Fibroblast of the aortic adventitia (primary cell): ENCODE measurements at regions not wholly inside any gene's neighbourhood (a gene's known extent, or its start where the extent isn't known, plus 50 kb on each side); places are given as distances from the start of the nearest gene placed in this dataset.
"Not testable (repeated sequence)": the region's sequence is repeated elsewhere in the genome, so short reads cannot be mapped to it uniquely, and the experiment has no call there.

Experiments used
- DNase-seq: peaks from one replicate; pipeline ENCODE4 v3.0.0-alpha.2; 2010; ENCODE audit warnings: low read depth
- H3K4me3 ChIP-seq: 2 replicates; pipeline ENCODE4 v1.5.1; 2011; ENCODE audit warnings: low read depth, mild to moderate bottlenecking, control low read depth, low read length, moderate library complexity
- CTCF ChIP-seq: IDR thresholded peaks from 2 replicates; pipeline ENCODE4 v1.5.1; 2011; ENCODE audit warnings: mild to moderate bottlenecking, low read length, control low read depth, inconsistent platforms; ENCODE audit not compliant: insufficient read depth

GRCh38 chr5:157965040-157965678, 106.2 kb upstream of the CLINT1 start:
- no peak for DNase-seq
- H3K4me3 ChIP-seq = no peak overlapping the region
- no peak for TF ChIP-seq CTCF

DNA sequence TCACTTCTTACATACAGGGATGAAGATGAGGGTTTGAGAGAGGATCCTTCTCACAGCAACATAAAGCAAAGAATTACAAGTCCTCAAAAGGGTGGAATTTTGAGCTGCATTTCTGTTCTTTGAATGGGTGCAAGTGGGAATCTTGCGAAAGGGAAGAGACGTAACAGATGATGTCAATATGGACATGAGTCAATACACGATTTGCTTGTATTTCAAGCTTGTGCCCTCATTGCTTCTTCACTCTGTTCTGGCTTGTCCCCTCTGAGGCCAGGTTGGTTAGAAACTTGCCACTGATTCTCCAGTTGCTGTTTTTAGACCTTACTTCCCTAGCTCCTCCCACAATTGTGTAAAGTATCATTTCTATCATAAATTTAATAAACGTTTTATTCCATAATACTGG, 104.8 kb upstream of the CLINT1 start:
- H3K4me3 ChIP-seq = no peak overlapping the region
- no peak for DNase-seq
- no peak for TF ChIP-seq CTCF

DNA sequence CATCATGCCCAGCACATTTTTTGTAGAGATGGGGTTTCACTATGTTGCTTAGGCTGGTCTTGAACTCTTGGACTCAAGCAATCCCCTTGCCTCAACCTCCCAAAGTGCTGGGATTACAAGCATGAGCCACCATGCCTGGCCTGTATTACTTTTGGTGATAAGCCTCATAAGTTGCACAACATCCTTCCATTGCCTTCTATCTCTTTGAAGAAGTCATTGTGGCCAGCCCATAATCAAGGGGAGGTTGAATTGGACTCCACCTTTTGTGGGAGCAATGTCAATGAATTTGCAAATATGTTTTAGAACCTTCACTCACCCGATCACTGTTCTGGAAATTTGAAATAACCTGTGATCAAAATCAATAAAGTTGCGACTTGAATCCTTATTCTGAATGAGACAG, 104.3 kb upstream of the CLINT1 start:
- no peak for TF ChIP-seq CTCF
- H3K4me3 ChIP-seq = no peak overlapping the region
- no peak for DNase-seq

DNA sequence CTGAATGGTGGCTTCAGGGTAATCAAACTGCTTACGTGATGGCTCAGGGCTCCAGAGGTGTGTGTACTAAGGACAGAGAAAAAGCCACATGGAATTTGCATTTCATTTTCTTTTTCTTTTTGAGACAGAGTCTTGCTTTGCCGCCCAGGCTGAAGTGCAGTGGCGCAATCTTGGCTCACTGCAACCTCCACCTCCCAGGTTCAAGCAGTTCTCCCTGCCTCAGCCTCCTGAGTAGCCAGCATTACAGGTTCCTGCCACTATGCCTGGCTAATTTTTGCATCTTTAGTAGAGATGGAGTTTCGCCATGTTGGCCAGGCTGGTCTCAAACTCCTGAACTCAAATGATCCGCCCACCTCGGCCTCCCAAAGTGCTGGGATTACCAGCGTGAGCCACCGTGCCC, 103.7 kb upstream of the CLINT1 start:
- not testable (repeated sequence) for DNase-seq, H3K4me3 ChIP-seq

DNA sequence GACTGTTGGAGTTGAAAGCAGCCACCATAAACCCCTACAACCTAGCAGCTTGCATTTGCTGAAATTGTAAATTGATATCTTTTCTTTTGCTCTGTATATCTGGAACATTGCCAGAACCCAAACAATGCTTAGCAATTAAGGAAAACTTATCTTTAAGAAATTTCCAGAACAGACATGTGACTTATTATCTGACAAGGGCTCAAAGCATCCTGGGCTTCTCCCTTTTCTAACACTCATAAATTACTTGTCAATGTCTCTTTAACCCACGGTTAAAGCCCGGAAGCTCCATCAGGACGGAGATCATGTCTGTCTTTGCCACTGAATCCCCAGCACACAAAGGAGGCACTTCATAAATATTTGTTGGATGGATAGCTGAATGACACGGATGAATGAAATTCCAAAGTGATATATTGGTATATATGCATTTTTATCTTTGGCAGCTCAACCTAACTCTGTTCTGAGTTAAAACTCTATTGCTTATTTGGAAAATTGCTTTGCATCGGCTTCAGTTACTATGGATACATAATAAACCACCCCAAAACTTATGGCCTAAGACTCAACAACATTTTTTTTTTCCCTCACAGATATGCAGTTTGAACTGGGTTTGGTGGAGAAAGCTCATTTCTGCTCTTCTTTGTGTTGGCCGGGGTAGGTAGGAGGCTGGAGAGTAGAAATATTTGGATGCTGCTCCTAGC, 103.1 kb upstream of the CLINT1 start:
- H3K4me3 ChIP-seq = no peak overlapping the region
- DNase-seq = no peak
- TF ChIP-seq CTCF = no peak

DNA sequence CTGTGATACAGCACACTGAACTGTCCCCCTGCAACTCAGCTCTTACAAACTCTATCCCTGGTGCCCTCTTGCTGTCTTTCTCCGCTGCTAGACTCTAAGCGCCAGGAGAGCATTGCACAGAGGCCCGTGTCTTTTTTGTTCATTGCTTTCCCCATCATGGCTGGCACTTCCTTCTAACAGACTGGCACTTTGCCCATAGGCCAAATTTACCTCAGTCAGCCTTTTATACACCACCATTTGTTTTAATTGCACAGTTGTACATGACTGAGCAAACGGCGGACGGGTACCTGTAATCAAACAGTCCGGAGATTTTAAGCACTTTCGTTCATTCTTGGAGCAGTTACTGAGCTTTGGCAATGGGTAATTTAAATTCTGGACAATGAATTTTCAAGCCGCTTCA, 102.2 kb upstream of the CLINT1 start:
- DNase-seq = no peak
- TF ChIP-seq CTCF = no peak
- no peak overlapping the region for H3K4me3 ChIP-seq

DNA sequence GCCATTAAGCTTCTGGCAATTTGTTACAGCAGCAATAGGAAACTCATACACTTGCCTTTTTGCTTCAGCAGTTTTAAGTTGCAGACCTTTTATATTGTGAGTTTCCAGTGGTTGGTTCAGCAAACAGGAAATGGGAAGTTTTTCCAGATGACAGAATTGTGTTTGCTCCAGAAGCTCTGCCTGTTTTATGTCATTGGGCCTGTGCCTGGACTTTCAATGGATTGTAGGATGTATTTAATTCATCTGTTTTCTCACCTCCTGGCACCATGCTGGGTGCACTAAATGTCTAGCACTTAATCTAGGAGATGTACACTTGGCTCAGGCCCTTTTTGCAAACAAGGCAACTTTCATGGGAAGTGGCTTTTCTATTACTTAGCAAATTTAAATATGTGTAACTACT, 100.4 kb upstream of the CLINT1 start:
- TF ChIP-seq CTCF = no peak
- no peak for DNase-seq

More for the DNA sequence above, 100.4 kb upstream of the CLINT1 start:
- H3K4me3 ChIP-seq = no peak overlapping the region
